ENCODE measurements at regions not wholly inside any gene's neighbourhood (a gene's known extent, or its start where the extent isn't known, plus 50 kb on each side); places are given as distances from the start of the nearest gene placed in this dataset.
"Not testable (repeated sequence)": the region's sequence is repeated elsewhere in the genome, so short reads cannot be mapped to it uniquely, and the experiment has no call there.

- not testable (repeated sequence) for H3K27me3 ChIP-seq (ENCODE audit: insufficient read depth, low read length); H3K9ac ChIP-seq (ENCODE audit: low read depth, low read length); H3K9me3 ChIP-seq (ENCODE audit: insufficient read depth, low read depth, low read length); H3K27ac ChIP-seq (ENCODE audit: low read length); H3K4me1 ChIP-seq (ENCODE audit: insufficient read depth, low read length); H3K36me3 ChIP-seq (ENCODE audit: insufficient read depth, low read depth, low read length); H3K4me3 ChIP-seq (ENCODE audit: low read length)
Measured at GRCh38 chr21:5165829-5166228, 5355.6 kb upstream of the TPTE start.
